ENCODE measurements at regions not wholly inside any gene's neighbourhood (a gene's known extent, or its start where the extent isn't known, plus 50 kb on each side); places are given as distances from the start of the nearest gene placed in this dataset.

DNA sequence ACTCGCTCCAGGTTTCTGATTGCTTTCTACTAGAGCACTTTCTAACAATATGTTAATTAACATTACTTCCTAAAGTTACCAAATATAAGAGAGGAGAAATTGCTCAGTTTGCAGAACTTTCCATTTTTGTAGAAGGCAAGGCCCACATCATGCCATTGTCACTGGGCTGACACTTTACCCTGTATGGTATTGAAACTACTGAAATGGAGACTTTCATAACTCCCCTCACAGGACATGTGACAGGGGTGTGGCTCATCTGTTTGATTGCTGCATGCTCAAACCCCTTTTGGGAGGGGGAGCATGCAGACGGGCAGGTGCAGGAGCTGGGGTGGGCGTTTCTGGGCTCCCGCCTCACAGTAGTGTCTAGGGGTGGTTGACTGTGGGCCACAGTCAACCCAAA lies 206.3 kb upstream of the GHR start:
- H3K4me3 Mint-ChIP-seq, result no peak overlapping the region
- no peak overlapping the region for H3K4me2 ChIP-seq
- no peaks in the 10 kb centered on the region for H3K9me3 Mint-ChIP-seq
- no peaks in the 10 kb centered on the region for H3K36me3 Mint-ChIP-seq
- no peak for DNase-seq (ENCODE audit: low spot score)
- no peaks in the 10 kb centered on the region for H3K79me2 ChIP-seq (ENCODE audit: low read depth)
- no peak overlapping the region for H3K4me3 ChIP-seq
- TF ChIP-seq EZH2 (IDR thresholded peaks at IDR 0.05) (no peak), EZH2phosphoT487 (IDR thresholded peaks at IDR 0.05) (no peak)
- TF ChIP-seq, protein P1, sequence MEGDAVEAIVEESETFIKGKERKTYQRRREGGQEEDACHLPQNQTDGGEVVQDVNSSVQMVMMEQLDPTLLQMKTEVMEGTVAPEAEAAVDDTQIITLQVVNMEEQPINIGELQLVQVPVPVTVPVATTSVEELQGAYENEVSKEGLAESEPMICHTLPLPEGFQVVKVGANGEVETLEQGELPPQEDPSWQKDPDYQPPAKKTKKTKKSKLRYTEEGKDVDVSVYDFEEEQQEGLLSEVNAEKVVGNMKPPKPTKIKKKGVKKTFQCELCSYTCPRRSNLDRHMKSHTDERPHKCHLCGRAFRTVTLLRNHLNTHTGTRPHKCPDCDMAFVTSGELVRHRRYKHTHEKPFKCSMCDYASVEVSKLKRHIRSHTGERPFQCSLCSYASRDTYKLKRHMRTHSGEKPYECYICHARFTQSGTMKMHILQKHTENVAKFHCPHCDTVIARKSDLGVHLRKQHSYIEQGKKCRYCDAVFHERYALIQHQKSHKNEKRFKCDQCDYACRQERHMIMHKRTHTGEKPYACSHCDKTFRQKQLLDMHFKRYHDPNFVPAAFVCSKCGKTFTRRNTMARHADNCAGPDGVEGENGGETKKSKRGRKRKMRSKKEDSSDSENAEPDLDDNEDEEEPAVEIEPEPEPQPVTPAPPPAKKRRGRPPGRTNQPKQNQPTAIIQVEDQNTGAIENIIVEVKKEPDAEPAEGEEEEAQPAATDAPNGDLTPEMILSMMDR (IDR thresholded peaks at IDR 0.05), result no peak
- H3K9ac ChIP-seq, result no peak overlapping the region
- H2AFZ ChIP-seq (replicated peaks), result no peak overlapping the region
- H3K4me1 ChIP-seq, result no peaks in the 10 kb centered on the region
- H4K20me1 ChIP-seq (ENCODE audit: low read depth), result no peaks in the 10 kb centered on the region
- no peaks in the 10 kb centered on the region for H3F3A ChIP-seq (ENCODE audit: low read depth)
- H3K9me3 ChIP-seq (ENCODE audit: low read depth), result no peaks in the 10 kb centered on the region
- no peak overlapping the region for H3K27ac Mint-ChIP-seq
- H3K4me1 Mint-ChIP-seq, result no peaks in the 10 kb centered on the region
- H3K27me3 ChIP-seq, result no peaks in the 10 kb centered on the region
- H3K27me3 Mint-ChIP-seq (ENCODE audit: insufficient read depth, low read depth), result peaks cover 3% of the 10 kb centered on the region
- H3K27ac ChIP-seq, result no peak overlapping the region
- H3K36me3 ChIP-seq, result no peaks in the 10 kb centered on the region

DNA sequence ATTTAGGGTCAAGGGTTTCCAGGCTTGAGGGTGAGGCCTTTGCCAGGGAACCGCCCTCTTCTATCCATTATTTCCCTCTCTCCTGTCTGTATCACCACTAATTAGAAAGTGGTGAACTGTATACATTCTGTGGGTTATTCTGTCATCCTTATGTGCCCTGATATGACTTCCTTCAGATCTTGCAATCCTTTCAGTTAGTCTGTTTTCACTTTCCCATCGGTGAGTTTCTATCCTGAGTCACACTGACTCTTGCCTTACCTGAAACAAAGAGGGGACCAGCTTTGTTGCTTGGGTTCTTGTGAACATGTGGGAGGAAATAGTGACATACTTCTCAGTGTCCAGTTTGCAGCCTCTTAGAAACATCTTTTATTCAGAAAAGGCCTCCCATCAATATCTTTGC lies 205.4 kb upstream of the GHR start:
- Histone ChIP-seq H3K27me3 (no peaks in the 10 kb centered on the region), H3K36me3 (no peaks in the 10 kb centered on the region), H3K27ac (no peak overlapping the region), H2AFZ (replicated peaks) (no peak overlapping the region), H3K79me2 (ENCODE audit: low read depth) (no peaks in the 10 kb centered on the region), H3K4me2 (no peak overlapping the region), H3K4me3 (no peak overlapping the region), H3F3A (ENCODE audit: low read depth) (no peaks in the 10 kb centered on the region), H4K20me1 (ENCODE audit: low read depth) (no peaks in the 10 kb centered on the region), H3K4me1 (no peaks in the 10 kb centered on the region), H3K9me3 (ENCODE audit: low read depth) (no peaks in the 10 kb centered on the region), H3K9ac (no peak overlapping the region)
- Mint-ChIP-seq H3K36me3 (no peaks in the 10 kb centered on the region), H3K27me3 (ENCODE audit: insufficient read depth, low read depth) (peaks cover 3% of the 10 kb centered on the region), H3K4me1 (no peaks in the 10 kb centered on the region), H3K4me3 (no peak overlapping the region), H3K9me3 (no peaks in the 10 kb centered on the region), H3K27ac (no peak overlapping the region)
- no peak for TF ChIP-seq EZH2 (IDR thresholded peaks at IDR 0.05)
- no peak for TF ChIP-seq EZH2phosphoT487 (IDR thresholded peaks at IDR 0.05)
- TF ChIP-seq, protein P1 (IDR thresholded peaks at IDR 0.05), result no peak
- DNase-seq (ENCODE audit: low spot score), result no peak

DNA sequence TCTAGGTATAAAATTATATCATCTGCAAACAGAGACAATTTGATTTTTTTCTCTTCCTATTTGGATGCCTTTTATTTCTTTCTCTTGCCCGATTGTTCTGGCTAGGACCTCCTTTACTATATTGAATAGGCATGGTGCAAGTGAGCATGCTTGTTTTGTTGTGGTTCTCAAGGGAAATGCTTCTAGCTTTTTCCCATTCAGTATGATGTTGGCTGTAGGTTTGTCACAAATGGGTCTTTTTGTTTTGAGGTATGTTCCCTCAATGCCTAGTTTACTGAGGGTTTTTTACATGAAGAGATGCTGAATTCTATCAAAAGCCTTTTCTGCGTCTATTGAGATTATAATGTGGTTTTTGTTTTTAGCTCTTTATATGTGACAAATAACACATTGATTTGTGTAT lies 198.2 kb upstream of the GHR start:
- Histone ChIP-seq H3K27me3 (no peaks in the 10 kb centered on the region), H3K4me1 (peaks cover 9% of the 10 kb centered on the region), H3K79me2 (ENCODE audit: low read depth) (no peaks in the 10 kb centered on the region), H2AFZ (replicated peaks) (peak overlapping the region; percentile 22), H4K20me1 (ENCODE audit: low read depth) (no peaks in the 10 kb centered on the region), H3K36me3 (no peaks in the 10 kb centered on the region), H3K27ac (no peak overlapping the region), H3K9me3 (ENCODE audit: low read depth) (no peaks in the 10 kb centered on the region), H3F3A (ENCODE audit: low read depth) (no peaks in the 10 kb centered on the region), H3K9ac (no peak overlapping the region), H3K4me2 (no peak overlapping the region), H3K4me3 (no peak overlapping the region)
- no peak overlapping the region for H3K4me3 Mint-ChIP-seq
- H3K27ac Mint-ChIP-seq, result no peak overlapping the region
- H3K27me3 Mint-ChIP-seq (ENCODE audit: insufficient read depth, low read depth), result peaks cover 2% of the 10 kb centered on the region
- H3K36me3 Mint-ChIP-seq, result no peaks in the 10 kb centered on the region
- H3K4me1 Mint-ChIP-seq, result no peaks in the 10 kb centered on the region
- no peak for DNase-seq (ENCODE audit: low spot score)
- TF ChIP-seq EZH2 (IDR thresholded peaks at IDR 0.05) (no peak), EZH2phosphoT487 (IDR thresholded peaks at IDR 0.05) (no peak)
- TF ChIP-seq, protein P1 (IDR thresholded peaks at IDR 0.05), result no peak
- H3K9me3 Mint-ChIP-seq, result no peaks in the 10 kb centered on the region

DNA sequence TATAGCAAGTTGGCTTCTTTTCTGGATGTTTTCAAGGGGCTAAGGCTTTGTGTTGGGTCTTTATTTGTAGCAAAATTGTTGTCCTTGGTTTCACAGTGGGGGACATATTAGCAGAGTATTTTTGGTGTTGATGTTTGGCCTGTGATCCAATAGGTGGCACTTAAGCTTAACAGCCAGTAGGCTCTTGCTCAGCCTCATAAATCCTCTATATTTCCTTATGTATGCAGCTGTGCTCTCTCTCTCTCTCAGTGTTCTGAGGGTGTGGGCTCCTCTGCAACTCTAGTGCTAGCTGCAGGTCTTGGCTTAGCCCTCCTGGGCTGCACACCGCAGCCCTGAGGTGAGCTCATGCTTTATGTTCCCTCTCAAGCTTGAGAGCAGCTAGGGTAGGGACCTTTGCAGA lies 195.0 kb upstream of the GHR start:
- Histone ChIP-seq H3K4me3 (no peak overlapping the region), H3K9ac (no peak overlapping the region), H3F3A (ENCODE audit: low read depth) (no peaks in the 10 kb centered on the region), H3K36me3 (no peaks in the 10 kb centered on the region), H3K79me2 (ENCODE audit: low read depth) (no peaks in the 10 kb centered on the region), H3K4me2 (no peak overlapping the region), H3K27me3 (no peaks in the 10 kb centered on the region), H2AFZ (replicated peaks) (no peak overlapping the region), H4K20me1 (ENCODE audit: low read depth) (no peaks in the 10 kb centered on the region), H3K9me3 (ENCODE audit: low read depth) (no peaks in the 10 kb centered on the region), H3K4me1 (peaks cover 9% of the 10 kb centered on the region), H3K27ac (no peak overlapping the region)
- Mint-ChIP-seq H3K27ac (no peak overlapping the region), H3K9me3 (no peaks in the 10 kb centered on the region), H3K36me3 (no peaks in the 10 kb centered on the region), H3K27me3 (ENCODE audit: insufficient read depth, low read depth) (peaks cover 4% of the 10 kb centered on the region), H3K4me1 (no peaks in the 10 kb centered on the region), H3K4me3 (no peak overlapping the region)
- no peak for DNase-seq (ENCODE audit: low spot score)
- TF ChIP-seq EZH2phosphoT487 (IDR thresholded peaks at IDR 0.05) (no peak), EZH2 (IDR thresholded peaks at IDR 0.05) (no peak)
- TF ChIP-seq, protein P1 (IDR thresholded peaks at IDR 0.05), result no peak
